ENCODE measurements at regions not wholly inside any gene's neighbourhood (a gene's known extent, or its start where the extent isn't known, plus 50 kb on each side); places are given as distances from the start of the nearest gene placed in this dataset.

DNA sequence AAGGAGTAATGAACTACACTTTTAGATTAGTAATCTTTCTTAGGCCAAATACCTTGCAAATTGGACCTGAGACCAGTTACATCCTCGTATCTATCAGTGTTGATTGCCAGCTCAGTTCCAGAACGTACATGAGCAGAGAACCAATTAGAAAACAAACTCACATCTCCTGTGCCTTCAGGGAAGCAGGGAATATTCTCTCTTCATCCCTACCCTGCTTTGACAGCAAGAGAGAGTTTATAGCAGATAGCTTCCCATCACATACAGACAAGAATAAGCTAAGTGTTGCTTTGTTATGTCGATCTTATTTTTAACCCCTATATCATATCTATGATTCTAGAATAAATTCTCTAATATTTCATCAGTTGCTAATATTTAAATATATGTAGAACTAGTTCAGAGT is 181.8 kb downstream of the DSC3 start:
- TF ChIP-seq, protein P1, sequence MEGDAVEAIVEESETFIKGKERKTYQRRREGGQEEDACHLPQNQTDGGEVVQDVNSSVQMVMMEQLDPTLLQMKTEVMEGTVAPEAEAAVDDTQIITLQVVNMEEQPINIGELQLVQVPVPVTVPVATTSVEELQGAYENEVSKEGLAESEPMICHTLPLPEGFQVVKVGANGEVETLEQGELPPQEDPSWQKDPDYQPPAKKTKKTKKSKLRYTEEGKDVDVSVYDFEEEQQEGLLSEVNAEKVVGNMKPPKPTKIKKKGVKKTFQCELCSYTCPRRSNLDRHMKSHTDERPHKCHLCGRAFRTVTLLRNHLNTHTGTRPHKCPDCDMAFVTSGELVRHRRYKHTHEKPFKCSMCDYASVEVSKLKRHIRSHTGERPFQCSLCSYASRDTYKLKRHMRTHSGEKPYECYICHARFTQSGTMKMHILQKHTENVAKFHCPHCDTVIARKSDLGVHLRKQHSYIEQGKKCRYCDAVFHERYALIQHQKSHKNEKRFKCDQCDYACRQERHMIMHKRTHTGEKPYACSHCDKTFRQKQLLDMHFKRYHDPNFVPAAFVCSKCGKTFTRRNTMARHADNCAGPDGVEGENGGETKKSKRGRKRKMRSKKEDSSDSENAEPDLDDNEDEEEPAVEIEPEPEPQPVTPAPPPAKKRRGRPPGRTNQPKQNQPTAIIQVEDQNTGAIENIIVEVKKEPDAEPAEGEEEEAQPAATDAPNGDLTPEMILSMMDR (optimal IDR thresholded peaks at IDR 0.05 in 1 of 3, IDR thresholded peaks at IDR 0.05 in 1 of 3, conservative IDR thresholded peaks at IDR 0.05 in 1 of 3; ENCODE audit: extremely low read depth in 1 of 3, insufficient read depth in 2 of 3, low read length in 3 of 3): no peak
- TF ChIP-seq EZH2 (IDR thresholded peaks at IDR 0.05; ENCODE audit: low read length): no peak

Data from keratinocyte (primary cell).